ENCODE measurements at regions not wholly inside any gene's neighbourhood (a gene's known extent, or its start where the extent isn't known, plus 50 kb on each side); places are given as distances from the start of the nearest gene placed in this dataset.

- intact Hi-C loops (cut with micrococcal nuclease) (no loop called here), in situ Hi-C loops (cut with MboI) (no loop called here)
- Histone ChIP-seq H3K4me1 (replicated peaks in 1 of 2; ENCODE audit: control insufficient read depth in 2 of 2, insufficient read depth in 2 of 2, low read length in 2 of 2) (no peaks in the 10 kb centered on the region), H3K9me1 (ENCODE audit: control insufficient read depth, insufficient read depth, low read length) (no peaks in the 10 kb centered on the region), H3K27me3 (ENCODE audit: control insufficient read depth in 2 of 2, insufficient read depth in 2 of 2, low read length in 2 of 2) (no peaks in the 10 kb centered on the region), H3K79me2 (ENCODE audit: control insufficient read depth, insufficient read depth, low read length) (no peaks in the 10 kb centered on the region), H3K27ac (ENCODE audit: extremely low read depth, low read depth, low read length) (no peak overlapping the region), H2AFZ (ENCODE audit: low read depth, low read length) (no peak overlapping the region), H3K36me3 (ENCODE audit: control insufficient read depth, insufficient read depth, low read length) (no peaks in the 10 kb centered on the region), H3K4me3 (no peak overlapping the region), H4K20me1 (replicated peaks; ENCODE audit: control insufficient read depth, insufficient read depth, low read length) (no peaks in the 10 kb centered on the region), H3K9me3 (replicated peaks; ENCODE audit: control insufficient read depth, insufficient read depth, low read depth, low read length) (no peaks in the 10 kb centered on the region), H3K4me2 (ENCODE audit: insufficient read depth, low read length) (no peak overlapping the region), H3K9ac (ENCODE audit: insufficient read depth in 1 of 2, low read depth in 2 of 2, low read length in 2 of 2) (no peak overlapping the region)
- ATAC-seq (no peak), DNase-seq (ENCODE audit: extremely low read depth in 1 of 4, low spot score in 3 of 4) (no peak), FAIRE-seq (no peak)
- WGBS (ENCODE audit: insufficient coverage, low coverage, missing lambda C conversion rate), result 0% methylated on average over 3 of the region's 3 CpGs
- no peak for TF ChIP-seq ZBTB40 (IDR thresholded peaks at IDR 0.05)
- TF ChIP-seq ZBTB40 (CRISPR knock-in tag; IDR thresholded peaks at IDR 0.05), result no peak
- TF ChIP-seq SAFB (IDR thresholded peaks at IDR 0.05; ENCODE audit: borderline replicate concordance, low read depth, low read length), result no peak
- TF ChIP-seq HNRNPK (IDR thresholded peaks at IDR 0.05; ENCODE audit: low read depth, low read length, poor library complexity, severe bottlenecking), result peak; percentile 74
- no TSS peak for BruUV-seq (replicated peaks)
- POLR2A ChIA-PET, result no interaction called here
- CTCF ChIA-PET (ENCODE audit: low intra/inter-chr PET ratio), result no interaction called here
Measured at GRCh38 chr4:151518359-151518758, 109.4 kb downstream of the FHIP1A start.
